G401 (cell line): ENCODE measurements at regions not wholly inside any gene's neighbourhood (a gene's known extent, or its start where the extent isn't known, plus 50 kb on each side); places are given as distances from the start of the nearest gene placed in this dataset.
A peak's percentile ranks its signal among the peaks of the same experiment; 100 is the strongest.

Experiments used
- DNase-seq: peaks from one replicate; pipeline ENCODE4 v3.0.0-alpha.2; 2015; ENCODE audit warnings: low spot score
- in situ Hi-C: cut with HindIII; loops from 2 replicates; pipeline ENCODE4 v1.10.0; 2016; ENCODE audit warnings: low sequenced_read_pairs, mixed read lengths

DNA sequence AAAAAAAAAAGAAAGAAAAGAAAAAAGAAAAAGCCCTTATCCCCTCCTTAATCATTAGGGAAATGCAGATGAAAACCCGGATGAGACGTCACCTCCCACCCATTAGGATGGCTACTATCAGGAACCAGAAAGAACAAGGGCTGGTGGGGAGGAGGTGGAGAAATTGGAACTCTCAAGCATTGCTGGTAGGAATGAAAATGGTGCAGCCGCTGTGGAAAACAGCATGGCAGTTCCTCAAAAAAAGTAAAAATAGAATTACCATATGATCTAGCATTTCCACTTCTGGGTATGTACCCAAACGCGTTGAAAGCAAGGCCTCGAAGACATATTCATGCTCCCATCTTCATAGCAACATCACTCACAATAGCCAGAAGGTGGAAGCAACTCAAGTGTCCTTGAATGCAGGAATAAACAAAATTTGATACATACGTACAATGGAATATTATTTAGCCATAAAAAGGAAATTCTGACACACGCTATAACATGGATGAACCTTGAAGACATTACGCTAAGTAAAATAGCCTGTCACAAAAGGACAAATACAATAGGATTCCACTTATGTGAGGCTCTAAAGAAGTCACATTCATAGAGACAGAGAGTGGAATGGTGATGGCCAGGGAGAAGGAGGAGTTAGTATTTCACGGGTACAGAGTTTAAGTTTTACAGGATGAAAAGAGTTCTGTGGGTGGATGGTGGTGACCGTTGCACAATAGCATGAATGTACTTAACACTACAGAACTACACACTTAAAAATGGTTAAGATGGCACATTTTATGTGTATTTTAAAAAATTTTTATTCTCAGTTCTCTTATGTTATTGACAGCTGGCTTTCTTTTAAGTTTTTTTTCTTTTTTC, 166.8 kb upstream of the IER5L start:
- in situ Hi-C loops = no loop called here
- DNase-seq = no peak

- in situ Hi-C loops = no loop called here
- no peak for DNase-seq
Measured at GRCh38 chr9:129343424-129344375, 165.6 kb upstream of the IER5L start.

DNA sequence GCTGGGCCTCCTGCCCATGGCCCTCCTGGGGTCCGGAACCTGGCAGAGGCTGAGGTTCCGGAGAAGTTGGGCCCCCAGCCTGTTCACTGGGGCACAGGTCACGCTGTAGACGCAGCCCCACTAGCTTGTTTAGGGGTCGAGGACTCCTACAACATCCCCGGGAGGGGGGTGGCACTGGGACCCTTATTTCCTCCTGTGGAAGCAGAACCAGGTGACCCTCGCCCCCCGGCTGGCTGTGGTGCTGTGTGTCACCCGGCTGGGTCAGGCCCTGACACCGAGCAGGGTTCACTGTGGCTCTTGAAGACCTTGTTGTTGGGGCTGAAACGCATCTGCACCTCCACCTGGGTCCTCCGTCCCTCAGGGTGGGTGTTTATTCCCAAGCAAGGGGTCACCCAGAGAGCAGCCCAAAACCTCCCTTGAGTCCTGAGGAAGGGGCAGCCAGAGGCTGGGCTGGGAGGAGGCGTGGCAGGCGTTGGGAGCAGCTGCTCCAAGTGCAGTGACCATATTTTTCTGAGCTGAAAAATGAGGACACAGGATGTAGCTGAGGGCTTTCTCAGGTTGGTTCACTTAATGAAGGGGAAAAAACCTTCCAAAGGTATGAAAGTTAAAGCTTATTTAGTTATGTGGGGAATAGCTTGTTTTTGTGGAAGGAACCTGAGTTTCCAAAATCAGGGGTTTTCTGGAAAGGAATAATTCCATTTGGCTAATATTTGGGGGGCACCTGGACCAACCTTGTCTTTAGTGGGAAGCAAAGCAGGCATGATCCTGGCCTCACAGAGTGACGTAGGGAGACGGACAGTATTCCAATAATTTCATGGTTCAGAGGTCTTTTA, 164.7 kb upstream of the IER5L start:
- in situ Hi-C loops = no loop called here
- no peak for DNase-seq

- in situ Hi-C loops = no loop called here
- DNase-seq = no peak
Measured at GRCh38 chr9:129341987-129342348, 163.9 kb upstream of the IER5L start.

- in situ Hi-C loops = no loop called here
- no peak for DNase-seq
Measured at GRCh38 chr9:129341171-129341986, 163.3 kb upstream of the IER5L start.

GRCh38 chr9:129340427-129341170, 162.5 kb upstream of the IER5L start:
- DNase-seq = no peak
- in situ Hi-C loops = no loop called here

GRCh38 chr9:129339539-129340157, 161.6 kb upstream of the IER5L start:
- in situ Hi-C loops = no loop called here
- no peak for DNase-seq

DNA sequence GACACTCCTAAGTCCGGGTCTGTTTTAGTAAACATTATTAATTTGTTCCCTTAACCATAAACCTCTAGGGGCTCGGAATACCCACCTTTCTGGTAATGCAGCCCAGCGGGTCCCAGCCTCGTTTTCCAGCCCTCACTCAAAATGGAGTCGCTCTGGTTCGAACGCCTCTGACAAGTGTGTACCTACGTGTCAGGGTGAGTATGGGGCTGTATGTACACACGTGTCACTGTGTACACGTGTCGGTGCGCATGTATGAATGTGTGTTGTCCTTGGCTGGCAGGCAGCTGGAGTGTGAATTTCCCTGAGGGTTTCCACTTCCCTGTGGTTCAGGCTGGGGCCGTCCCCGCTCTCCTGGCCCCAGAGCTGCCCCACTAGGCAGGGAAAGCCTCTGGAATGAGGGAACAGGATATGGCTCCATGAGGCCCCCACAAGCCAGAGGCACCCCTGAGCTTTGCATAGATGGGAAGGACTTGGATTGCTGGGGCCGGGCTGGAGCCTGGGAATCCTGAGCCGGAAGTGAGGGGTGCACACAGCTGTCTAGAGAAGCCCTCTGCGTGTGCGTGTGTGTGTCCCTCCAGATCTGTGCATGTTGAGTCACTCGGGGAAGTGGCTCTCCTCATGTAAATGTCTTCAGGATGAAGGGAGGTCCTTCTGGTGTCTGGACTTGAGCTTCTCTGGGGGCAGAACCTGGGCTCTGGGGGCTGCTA, 160.8 kb upstream of the IER5L start:
- in situ Hi-C loops = no loop called here

GRCh38 chr9:129337336-129338140, 159.5 kb upstream of the IER5L start:
- in situ Hi-C loops = no loop called here

More for the DNA sequence above, 160.8 kb upstream of the IER5L start:
- DNase-seq = no peak

DNA sequence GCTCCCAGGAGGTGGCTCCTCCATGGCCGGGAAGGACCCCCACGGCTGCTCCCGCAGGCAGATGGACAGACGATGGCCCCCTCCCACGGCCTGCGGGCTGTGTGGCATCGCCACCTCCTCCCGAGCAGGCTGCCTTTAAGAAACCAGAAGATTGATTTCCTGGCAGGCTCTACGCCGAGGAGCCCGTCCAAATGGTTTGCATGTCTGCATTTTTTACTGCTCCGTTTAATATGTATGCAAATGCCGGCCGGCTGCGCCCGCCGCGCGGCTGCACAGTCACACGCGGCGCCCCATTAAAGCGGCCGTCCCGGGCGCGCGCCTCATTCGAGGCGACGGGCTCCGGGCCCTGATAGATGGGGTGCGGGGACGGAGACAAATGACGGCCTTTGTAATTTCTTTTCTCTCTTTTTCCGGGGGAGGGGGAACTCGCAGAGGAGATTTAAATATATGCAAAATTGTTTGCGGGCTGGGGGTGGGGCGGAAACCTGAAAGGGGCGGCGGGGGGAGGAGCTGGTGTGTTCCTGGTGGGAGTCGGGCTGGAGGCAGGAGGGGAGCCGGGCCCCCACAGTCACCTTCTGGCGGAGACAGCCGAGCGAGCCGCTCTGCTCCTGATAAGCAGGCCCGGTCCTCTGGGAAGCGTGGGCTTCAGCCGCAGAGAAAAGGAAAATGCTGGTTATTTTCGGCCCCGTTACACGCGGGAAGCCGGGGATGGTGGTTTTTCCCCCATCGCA, 158.7 kb upstream of the IER5L start:
- peak; percentile 61 for DNase-seq

More at GRCh38 chr9:129337336-129338140, 159.5 kb upstream of the IER5L start:
- no peak for DNase-seq

DNA sequence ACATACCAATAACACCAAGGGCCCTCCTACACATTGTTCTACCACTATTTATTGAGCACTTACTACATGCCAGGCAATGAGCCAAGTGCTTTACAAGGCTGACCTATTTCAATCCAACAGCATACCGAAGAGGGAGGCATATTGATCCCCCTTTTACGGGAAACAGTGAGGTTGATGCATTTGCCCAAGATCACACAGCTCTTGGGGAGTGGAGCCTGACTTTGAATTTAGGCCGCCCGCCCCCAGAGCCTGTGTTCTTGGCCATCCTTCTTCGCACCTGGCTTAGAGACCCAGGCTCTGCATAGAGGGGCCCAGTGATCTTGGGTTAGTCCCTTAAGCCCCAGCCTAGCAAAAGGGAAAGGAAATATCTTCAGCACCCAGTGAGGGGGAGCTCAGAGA, 158.1 kb upstream of the IER5L start:
- in situ Hi-C loops = no loop called here
- no peak for DNase-seq

More for the DNA sequence above, 158.7 kb upstream of the IER5L start:
- in situ Hi-C loops = no loop called here

GRCh38 chr9:129335464-129336129, 157.5 kb upstream of the IER5L start:
- DNase-seq = no peak
- in situ Hi-C loops = no loop called here

DNA sequence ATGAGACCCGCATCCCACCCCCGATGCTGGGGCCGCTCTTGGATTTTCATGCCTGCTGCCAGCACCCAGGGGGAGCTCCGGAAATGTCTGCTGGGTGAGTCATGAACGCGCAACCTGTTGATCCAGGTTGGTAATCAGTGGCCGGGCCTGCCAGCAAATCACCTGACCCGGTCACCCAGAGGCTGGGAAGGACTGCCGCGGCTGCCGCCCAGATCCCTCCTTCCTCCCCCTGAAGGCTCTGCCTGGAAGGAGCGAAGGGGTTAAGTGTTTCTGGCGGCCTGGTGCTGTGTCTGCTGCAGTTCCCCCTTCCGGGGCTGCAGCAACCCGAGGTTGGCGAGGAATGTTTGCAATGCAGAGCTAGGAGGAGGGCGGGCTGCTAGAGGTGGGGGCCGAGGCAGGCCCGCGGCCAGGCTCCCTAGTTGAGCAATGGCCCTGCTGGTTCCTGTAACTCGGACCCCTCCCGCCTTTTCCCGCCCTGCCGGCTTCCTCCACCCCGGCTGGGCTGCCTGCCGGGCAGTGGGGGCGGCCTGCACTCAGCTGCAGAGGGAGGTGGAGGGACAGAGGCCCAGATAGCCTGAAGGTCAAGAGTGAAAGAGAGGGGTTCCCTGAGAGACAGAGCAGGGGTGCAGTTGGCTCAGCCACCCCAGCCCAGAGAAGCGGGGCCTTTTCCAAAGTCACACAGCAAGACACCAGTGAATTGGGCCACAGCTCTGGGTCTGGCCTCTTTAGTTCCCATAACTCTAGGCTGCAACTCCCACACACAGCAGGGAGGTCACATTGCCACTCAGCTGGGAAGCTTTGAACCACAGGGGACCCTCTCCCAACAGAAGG, 156.3 kb upstream of the IER5L start:
- in situ Hi-C loops = no loop called here
- DNase-seq = peak; percentile 73

DNA sequence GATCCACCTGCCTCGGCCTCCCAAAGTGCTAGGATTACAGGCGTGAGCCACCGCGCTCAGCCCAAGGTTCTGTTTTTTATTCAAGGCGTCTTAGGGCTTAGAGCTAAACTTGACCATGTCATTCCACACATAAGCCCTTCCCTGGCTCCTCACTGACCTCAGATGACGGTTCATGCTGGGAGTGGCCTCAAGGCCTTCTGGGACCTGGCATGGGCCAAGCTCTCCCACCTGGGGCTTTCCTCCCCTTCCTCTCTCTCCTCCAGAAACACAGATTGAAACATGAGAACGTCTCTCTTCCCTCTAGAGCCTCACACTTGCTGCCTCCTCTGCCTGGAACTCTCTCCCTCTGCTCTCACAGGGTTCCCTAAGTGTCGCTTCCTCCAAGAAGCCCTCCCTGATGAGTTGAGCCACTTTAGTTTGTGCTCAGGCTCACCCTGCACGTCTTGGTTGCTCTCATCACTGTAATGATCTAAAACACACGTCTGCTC, 155.6 kb upstream of the IER5L start:
- in situ Hi-C loops = no loop called here
- no peak for DNase-seq
